Tibial nerve (tissue), 4 donors: ENCODE measurements at regions not wholly inside any gene's neighbourhood (a gene's known extent, or its start where the extent isn't known, plus 50 kb on each side); places are given as distances from the start of the nearest gene placed in this dataset.

Source experiments
- DNase-seq, 2 donors: peaks; one replicate each; pipeline ENCODE4 v3.0.0-alpha.2; 2019; ENCODE audit warnings: low spot score in 2 of 2
- H3K27ac ChIP-seq, 4 donors: fragments of 200-600 bp; sonication (generic) in 3 of 4; one replicate each; pipeline ENCODE4 v1.5.1; 2017 to 2019; ENCODE audit warnings: mild to moderate bottlenecking in 1 of 4
- H3K27me3 ChIP-seq, 2 donors: fragments of 200-600 bp; sonication (generic) in 1 of 2; one replicate each; pipeline versions ENCODE4 v1.5.1 to v1.6.0; 2017 to 2019
- H3K36me3 ChIP-seq, 3 donors: fragments of 200-600 bp; sonication (generic); one replicate each; pipeline ENCODE4 v1.5.1; 2018 to 2019
- H3K4me1 ChIP-seq, 4 donors: fragments of 200-600 bp; sonication (generic) in 3 of 4; one replicate each; pipeline ENCODE4 v1.5.1; 2017 to 2019
- H3K4me3 ChIP-seq, 4 donors: fragments of 200-600 bp; sonication (generic) in 3 of 4; one replicate each; pipeline ENCODE4 v1.5.1; 2017 to 2019; ENCODE audit warnings: mild to moderate bottlenecking in 1 of 4, moderate library complexity in 1 of 4
- H3K9me3 ChIP-seq, 4 donors: fragments of 200-600 bp; sonication (generic) in 3 of 4; one replicate each; pipeline ENCODE4 v1.5.1; 2017 to 2019
- CTCF ChIP-seq, 5 experiments: fragments of 200-600 bp in 3 of 5; fragments of 450-650 bp in 2 of 5; sonication (generic) in 3 of 5; IDR thresholded peaks; one replicate each; pipeline ENCODE4 v1.5.1; 2016 to 2019; ENCODE audit warnings: antibody characterized with exemption in 5 of 5, mild to moderate bottlenecking in 3 of 5, moderate library complexity in 2 of 5
- EP300 ChIP-seq, 2 donors: sonication (generic); formaldehyde crosslinking; IDR thresholded peaks; one replicate each; pipeline ENCODE4 v1.6.1; 2017; ENCODE audit warnings: antibody characterized with exemption in 2 of 2, mild to moderate bottlenecking in 1 of 2
- POLR2A ChIP-seq, 2 donors: fragments of 450-650 bp; IDR thresholded peaks; one replicate each; pipeline ENCODE4 v1.6.1; 2017; ENCODE audit warnings: antibody characterized with exemption in 2 of 2, mild to moderate bottlenecking in 2 of 2, moderate library complexity in 2 of 2
- WGBS, 2 donors: methylation state at CpG; one replicate each; pipeline ENCODE4 v1.1.5; 2018; 5-methylcytosine and 5-hydroxymethylcytosine counted together

- H3K36me3 ChIP-seq: no peaks in the 10 kb centered on the region
- TF ChIP-seq EP300 (IDR thresholded peaks at IDR 0.05) (no peak), CTCF (IDR thresholded peaks at IDR 0.05) (no peak), POLR2A (IDR thresholded peaks at IDR 0.05) (no peak)
- WGBS, 2 donors: 69% methylated on average over 2 of the region's 2 CpGs
- no peak for DNase-seq
- no peaks in the 10 kb centered on the region for H3K9me3 ChIP-seq
- H3K4me1 ChIP-seq: peaks cover 0 to 32% (median 6%) of the 10 kb centered on the region in 4 donors
- no peak overlapping the region for H3K27ac ChIP-seq
- no peak overlapping the region for H3K4me3 ChIP-seq
- no peaks in the 10 kb centered on the region for H3K27me3 ChIP-seq
Observed at GRCh38 chr6:12596731-12597130, 119.8 kb upstream of the PHACTR1 start.

- H3K36me3 ChIP-seq: no peaks in the 10 kb centered on the region
- no peak for DNase-seq
- no peak overlapping the region for H3K27ac ChIP-seq
- no peaks in the 10 kb centered on the region for H3K9me3 ChIP-seq
- H3K27me3 ChIP-seq: no peaks in the 10 kb centered on the region
- no peak overlapping the region for H3K4me3 ChIP-seq
- H3K4me1 ChIP-seq: peaks cover 0 to 40% (median 6%) of the 10 kb centered on the region in 4 donors
- no peak for TF ChIP-seq CTCF (IDR thresholded peaks at IDR 0.05)
- no peak for TF ChIP-seq POLR2A (IDR thresholded peaks at IDR 0.05)
- TF ChIP-seq EP300 (IDR thresholded peaks at IDR 0.05): no peak
- 70 to 82% methylated on average over 2 of the region's 2 CpGs for WGBS, 2 donors
Observed at GRCh38 chr6:12598919-12599318, 117.6 kb upstream of the PHACTR1 start.

- no peaks in the 10 kb centered on the region for H3K27me3 ChIP-seq
- 41 to 56% methylated on average over 3 of the region's 3 CpGs for WGBS, 2 donors
- no peaks in the 10 kb centered on the region for H3K36me3 ChIP-seq
- peaks cover 0 to 20% (median 0%) of the 10 kb centered on the region in 4 donors for H3K4me1 ChIP-seq
- H3K9me3 ChIP-seq: no peaks in the 10 kb centered on the region
- DNase-seq: no peak
- H3K4me3 ChIP-seq: no peak overlapping the region
- TF ChIP-seq EP300 (IDR thresholded peaks at IDR 0.05) (peak in 1 of 2 donors; percentile 15), POLR2A (IDR thresholded peaks at IDR 0.05) (no peak), CTCF (IDR thresholded peaks at IDR 0.05) (no peak)
- H3K27ac ChIP-seq: peak overlapping the region in 2 of 4 donors; percentile 72 to 80
Observed at GRCh38 chr6:12601881-12602280, 114.7 kb upstream of the PHACTR1 start.

GRCh38 chr6:12602342-12602741 is 114.2 kb upstream of the PHACTR1 start:
- Histone ChIP-seq H3K4me3 (no peak overlapping the region), H3K4me1 (peaks cover 0 to 20% (median 0%) of the 10 kb centered on the region in 4 donors), H3K36me3 (no peaks in the 10 kb centered on the region), H3K27me3 (no peaks in the 10 kb centered on the region), H3K27ac (peak overlapping the region in 2 of 4 donors; percentile 72 to 80), H3K9me3 (no peaks in the 10 kb centered on the region)
- TF ChIP-seq POLR2A (IDR thresholded peaks at IDR 0.05) (no peak), EP300 (IDR thresholded peaks at IDR 0.05) (no peak), CTCF (IDR thresholded peaks at IDR 0.05) (no peak)
- no peak for DNase-seq
- WGBS, 2 donors: 79 to 84% methylated on average over 3 of the region's 3 CpGs

- Histone ChIP-seq H3K9me3 (no peaks in the 10 kb centered on the region), H3K4me3 (no peak overlapping the region), H3K27me3 (no peaks in the 10 kb centered on the region)
Observed at GRCh38 chr6:12602951-12603672, 113.5 kb upstream of the PHACTR1 start.

More at GRCh38 chr6:12602951-12603672, 113.5 kb upstream of the PHACTR1 start:
- Histone ChIP-seq H3K36me3 (no peaks in the 10 kb centered on the region), H3K27ac (peak overlapping the region in 1 of 4 donors; percentile 72), H3K4me1 (peaks cover 0 to 23% (median 0%) of the 10 kb centered on the region in 4 donors)
- 52 to 70% methylated on average over 6 of the region's 6 CpGs for WGBS, 2 donors
- no peak for DNase-seq
- TF ChIP-seq POLR2A (IDR thresholded peaks at IDR 0.05) (no peak), CTCF (IDR thresholded peaks at IDR 0.05) (peak; percentile 18 to 59 (median 30)), EP300 (IDR thresholded peaks at IDR 0.05) (peak in 1 of 2 donors; percentile 30)
